ENCODE measurements at regions not wholly inside any gene's neighbourhood (a gene's known extent, or its start where the extent isn't known, plus 50 kb on each side); places are given as distances from the start of the nearest gene placed in this dataset.

DNA sequence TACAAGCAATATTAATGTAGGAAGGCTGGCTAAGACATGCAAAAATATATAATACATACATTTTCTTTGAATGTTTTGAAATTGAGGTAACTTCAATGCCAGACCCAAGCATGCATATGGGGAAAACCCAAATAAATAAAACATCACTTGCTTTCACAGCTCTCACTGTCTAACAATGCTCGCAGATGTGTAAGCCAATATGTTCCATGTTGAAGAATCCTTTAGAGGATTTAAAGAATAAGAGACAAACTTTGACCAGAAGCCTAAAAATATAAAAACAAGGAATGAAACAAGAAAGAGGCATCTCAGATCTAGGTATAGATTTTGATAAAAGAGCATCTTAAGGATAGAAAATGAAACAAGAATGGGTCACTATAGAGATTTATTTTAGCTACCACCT lies 354.2 kb downstream of the CDH10 start:
- Histone ChIP-seq H2AFZ (ENCODE audit: low read length) (no peak overlapping the region), H3K27ac (ENCODE audit: low read length) (no peak overlapping the region), H3K27me3 (replicated peaks; ENCODE audit: insufficient read depth, low read length) (no peaks in the 10 kb centered on the region), H3K9ac (ENCODE audit: low read length) (no peak overlapping the region), H3K4me3 (ENCODE audit: low read length) (no peak overlapping the region), H3K79me2 (ENCODE audit: low read length) (no peaks in the 10 kb centered on the region), H3K4me1 (ENCODE audit: low read length) (no peaks in the 10 kb centered on the region), H3F3A (ENCODE audit: insufficient read depth, low read length) (no peaks in the 10 kb centered on the region), H3K9me2 (replicated peaks; ENCODE audit: insufficient read depth, low read length) (no peaks in the 10 kb centered on the region), H3K4me2 (ENCODE audit: low read depth, low read length) (no peak overlapping the region), H4K20me1 (ENCODE audit: insufficient read depth, low read length) (no peaks in the 10 kb centered on the region), H3K36me3 (replicated peaks; ENCODE audit: insufficient read depth, low read length) (no peaks in the 10 kb centered on the region), H3K9me3 (replicated peaks; ENCODE audit: insufficient read depth, low read length) (no peaks in the 10 kb centered on the region)
- TF ChIP-seq EZH2 (optimal IDR thresholded peaks at IDR 0.05; ENCODE audit: low read depth, low read length) = no peak
- TF ChIP-seq, protein P1, sequence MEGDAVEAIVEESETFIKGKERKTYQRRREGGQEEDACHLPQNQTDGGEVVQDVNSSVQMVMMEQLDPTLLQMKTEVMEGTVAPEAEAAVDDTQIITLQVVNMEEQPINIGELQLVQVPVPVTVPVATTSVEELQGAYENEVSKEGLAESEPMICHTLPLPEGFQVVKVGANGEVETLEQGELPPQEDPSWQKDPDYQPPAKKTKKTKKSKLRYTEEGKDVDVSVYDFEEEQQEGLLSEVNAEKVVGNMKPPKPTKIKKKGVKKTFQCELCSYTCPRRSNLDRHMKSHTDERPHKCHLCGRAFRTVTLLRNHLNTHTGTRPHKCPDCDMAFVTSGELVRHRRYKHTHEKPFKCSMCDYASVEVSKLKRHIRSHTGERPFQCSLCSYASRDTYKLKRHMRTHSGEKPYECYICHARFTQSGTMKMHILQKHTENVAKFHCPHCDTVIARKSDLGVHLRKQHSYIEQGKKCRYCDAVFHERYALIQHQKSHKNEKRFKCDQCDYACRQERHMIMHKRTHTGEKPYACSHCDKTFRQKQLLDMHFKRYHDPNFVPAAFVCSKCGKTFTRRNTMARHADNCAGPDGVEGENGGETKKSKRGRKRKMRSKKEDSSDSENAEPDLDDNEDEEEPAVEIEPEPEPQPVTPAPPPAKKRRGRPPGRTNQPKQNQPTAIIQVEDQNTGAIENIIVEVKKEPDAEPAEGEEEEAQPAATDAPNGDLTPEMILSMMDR (IDR thresholded peaks at IDR 0.05; ENCODE audit: low read length) = no peak
- TF ChIP-seq EZH2phosphoT487 (IDR thresholded peaks at IDR 0.05; ENCODE audit: low read length) = no peak
- DNase-seq = no peak

DNA sequence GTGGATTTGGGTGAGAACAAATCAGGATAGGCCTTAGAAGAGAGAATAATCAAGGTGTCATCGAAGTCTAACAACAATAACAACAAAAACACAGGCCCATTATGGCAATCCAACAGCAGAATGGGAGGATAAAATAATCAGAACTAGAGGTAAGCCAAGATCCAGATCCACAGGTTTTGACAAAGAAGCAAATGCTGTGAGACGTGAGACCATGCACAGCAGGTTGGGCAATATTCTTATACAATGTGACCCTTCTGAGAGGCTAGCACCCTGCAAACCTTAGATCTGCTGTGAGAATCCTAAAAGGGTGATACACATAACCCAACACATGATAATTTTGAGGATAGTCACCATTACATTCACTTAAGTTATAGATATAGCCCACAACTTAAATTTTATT lies 352.9 kb downstream of the CDH10 start:
- H3K9ac ChIP-seq (ENCODE audit: low read length) = no peak overlapping the region
- TF ChIP-seq EZH2 (optimal IDR thresholded peaks at IDR 0.05; ENCODE audit: low read depth, low read length) (no peak), EZH2phosphoT487 (IDR thresholded peaks at IDR 0.05; ENCODE audit: low read length) (no peak)
- TF ChIP-seq, protein P1 (IDR thresholded peaks at IDR 0.05; ENCODE audit: low read length) = no peak
- no peaks in the 10 kb centered on the region for H3K27me3 ChIP-seq (replicated peaks; ENCODE audit: insufficient read depth, low read length)
- no peak overlapping the region for H3K4me3 ChIP-seq (ENCODE audit: low read length)
- no peaks in the 10 kb centered on the region for H3F3A ChIP-seq (ENCODE audit: insufficient read depth, low read length)
- no peaks in the 10 kb centered on the region for H3K36me3 ChIP-seq (replicated peaks; ENCODE audit: insufficient read depth, low read length)
- no peaks in the 10 kb centered on the region for H3K79me2 ChIP-seq (ENCODE audit: low read length)
- no peak overlapping the region for H3K4me2 ChIP-seq (ENCODE audit: low read depth, low read length)
- DNase-seq = no peak
- H4K20me1 ChIP-seq (ENCODE audit: insufficient read depth, low read length) = no peaks in the 10 kb centered on the region
- H2AFZ ChIP-seq (ENCODE audit: low read length) = no peak overlapping the region
- H3K9me2 ChIP-seq (replicated peaks; ENCODE audit: insufficient read depth, low read length) = no peaks in the 10 kb centered on the region
- no peaks in the 10 kb centered on the region for H3K9me3 ChIP-seq (replicated peaks; ENCODE audit: insufficient read depth, low read length)
- H3K27ac ChIP-seq (ENCODE audit: low read length) = no peak overlapping the region
- no peaks in the 10 kb centered on the region for H3K4me1 ChIP-seq (ENCODE audit: low read length)

DNA sequence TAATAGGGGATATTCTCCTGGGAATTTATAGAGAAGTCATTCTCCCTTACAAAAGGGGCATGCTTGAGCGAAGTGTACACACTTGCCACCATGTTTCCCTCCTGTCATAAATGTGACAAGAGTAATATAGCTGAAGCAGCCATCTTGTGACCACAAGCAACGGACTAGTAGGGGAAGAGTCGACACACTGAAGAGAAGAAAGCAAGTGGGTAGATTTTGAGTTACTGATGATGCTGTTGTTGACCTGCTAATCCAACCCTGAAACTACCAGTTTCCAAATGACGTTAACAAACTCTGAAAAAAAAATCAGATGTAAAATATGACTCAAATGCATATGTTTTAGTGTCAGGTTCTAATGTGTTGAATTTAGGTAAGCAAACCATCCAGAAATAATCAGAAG lies 350.4 kb downstream of the CDH10 start:
- TF ChIP-seq EZH2 (optimal IDR thresholded peaks at IDR 0.05; ENCODE audit: low read depth, low read length) (no peak), EZH2phosphoT487 (IDR thresholded peaks at IDR 0.05; ENCODE audit: low read length) (no peak)
- TF ChIP-seq, protein P1 (IDR thresholded peaks at IDR 0.05; ENCODE audit: low read length) = no peak
- H3K36me3 ChIP-seq (replicated peaks; ENCODE audit: insufficient read depth, low read length) = no peaks in the 10 kb centered on the region
- no peaks in the 10 kb centered on the region for H3K79me2 ChIP-seq (ENCODE audit: low read length)
- H3F3A ChIP-seq (ENCODE audit: insufficient read depth, low read length) = no peaks in the 10 kb centered on the region
- H3K27ac ChIP-seq (ENCODE audit: low read length) = no peak overlapping the region
- no peak for DNase-seq
- no peak overlapping the region for H3K9ac ChIP-seq (ENCODE audit: low read length)
- no peaks in the 10 kb centered on the region for H3K9me3 ChIP-seq (replicated peaks; ENCODE audit: insufficient read depth, low read length)
- H3K9me2 ChIP-seq (replicated peaks; ENCODE audit: insufficient read depth, low read length) = no peaks in the 10 kb centered on the region
- H2AFZ ChIP-seq (ENCODE audit: low read length) = no peak overlapping the region
- H3K4me2 ChIP-seq (ENCODE audit: low read depth, low read length) = no peak overlapping the region
- no peaks in the 10 kb centered on the region for H3K27me3 ChIP-seq (replicated peaks; ENCODE audit: insufficient read depth, low read length)
- H3K4me1 ChIP-seq (ENCODE audit: low read length) = no peaks in the 10 kb centered on the region
- H4K20me1 ChIP-seq (ENCODE audit: insufficient read depth, low read length) = no peaks in the 10 kb centered on the region
- H3K4me3 ChIP-seq (ENCODE audit: low read length) = no peak overlapping the region

Measured in MM.1S (cell line).